Mammary epithelial cell (primary cell): ENCODE measurements at regions not wholly inside any gene's neighbourhood (a gene's known extent, or its start where the extent isn't known, plus 50 kb on each side); places are given as distances from the start of the nearest gene placed in this dataset.

Experiments
- EZH2 ChIP-seq: IDR thresholded peaks from 2 replicates; pipeline ENCODE4 v1.6.1; 2012; ENCODE audit warnings: low read length, inconsistent platforms, borderline replicate concordance
- TF ChIP-seq, protein P1 (sequence below), 2 donors: IDR thresholded peaks in 1 of 2; conservative IDR thresholded peaks in 1 of 2; 2 replicates each; pipeline ENCODE4 v1.5.1; 2011 to 2012; ENCODE audit warnings: inconsistent platforms in 2 of 2, low read length in 2 of 2, mild to moderate bottlenecking in 2 of 2, control low read depth in 1 of 2, low read depth in 1 of 2; ENCODE audit not compliant: insufficient read depth in 1 of 2; ENCODE audit errors: extremely low read depth in 1 of 2

DNA sequence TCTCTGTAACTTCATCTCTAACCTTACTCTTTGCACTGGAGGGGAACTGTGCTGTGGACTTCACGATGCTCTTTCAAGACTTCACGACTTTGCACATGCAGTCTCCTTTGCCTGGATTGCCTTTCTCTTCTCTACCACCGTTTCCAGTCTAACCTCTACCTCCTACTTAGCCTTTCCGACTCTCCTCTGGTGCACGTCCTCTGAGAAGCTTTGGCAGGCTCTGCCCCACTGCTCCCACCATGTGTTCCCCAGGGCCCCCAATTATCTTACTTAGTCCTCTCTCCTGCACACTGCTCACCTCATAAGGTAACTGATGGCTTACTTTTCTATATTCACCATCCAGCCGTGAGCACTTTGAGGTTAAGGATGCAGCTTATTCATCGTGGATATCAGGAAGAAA lies 101.7 kb upstream of the GJB5 start:
- TF ChIP-seq, protein P1, sequence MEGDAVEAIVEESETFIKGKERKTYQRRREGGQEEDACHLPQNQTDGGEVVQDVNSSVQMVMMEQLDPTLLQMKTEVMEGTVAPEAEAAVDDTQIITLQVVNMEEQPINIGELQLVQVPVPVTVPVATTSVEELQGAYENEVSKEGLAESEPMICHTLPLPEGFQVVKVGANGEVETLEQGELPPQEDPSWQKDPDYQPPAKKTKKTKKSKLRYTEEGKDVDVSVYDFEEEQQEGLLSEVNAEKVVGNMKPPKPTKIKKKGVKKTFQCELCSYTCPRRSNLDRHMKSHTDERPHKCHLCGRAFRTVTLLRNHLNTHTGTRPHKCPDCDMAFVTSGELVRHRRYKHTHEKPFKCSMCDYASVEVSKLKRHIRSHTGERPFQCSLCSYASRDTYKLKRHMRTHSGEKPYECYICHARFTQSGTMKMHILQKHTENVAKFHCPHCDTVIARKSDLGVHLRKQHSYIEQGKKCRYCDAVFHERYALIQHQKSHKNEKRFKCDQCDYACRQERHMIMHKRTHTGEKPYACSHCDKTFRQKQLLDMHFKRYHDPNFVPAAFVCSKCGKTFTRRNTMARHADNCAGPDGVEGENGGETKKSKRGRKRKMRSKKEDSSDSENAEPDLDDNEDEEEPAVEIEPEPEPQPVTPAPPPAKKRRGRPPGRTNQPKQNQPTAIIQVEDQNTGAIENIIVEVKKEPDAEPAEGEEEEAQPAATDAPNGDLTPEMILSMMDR (conservative IDR thresholded peaks at IDR 0.05 in 1 of 2, IDR thresholded peaks at IDR 0.05 in 1 of 2; ENCODE audit: extremely low read depth in 1 of 2, insufficient read depth in 1 of 2, low read depth in 1 of 2, low read length in 2 of 2): no peak
- TF ChIP-seq EZH2: no peak
